Mammary epithelial cell (primary cell): ENCODE measurements at regions not wholly inside any gene's neighbourhood (a gene's known extent, or its start where the extent isn't known, plus 50 kb on each side); places are given as distances from the start of the nearest gene placed in this dataset.

ENCODE experiments used
- CTCF ChIP-seq, 2 donors: IDR thresholded peaks in 1 of 2; conservative IDR thresholded peaks in 1 of 2; 2 replicates each; pipeline ENCODE4 v1.5.1; 2011 to 2012; ENCODE audit warnings: inconsistent platforms in 2 of 2, low read length in 2 of 2, mild to moderate bottlenecking in 2 of 2, control low read depth in 1 of 2, low read depth in 1 of 2; ENCODE audit not compliant: insufficient read depth in 1 of 2; ENCODE audit errors: extremely low read depth in 1 of 2
- EZH2 ChIP-seq: IDR thresholded peaks from 2 replicates; pipeline ENCODE4 v1.6.1; 2012; ENCODE audit warnings: low read length, inconsistent platforms, borderline replicate concordance

DNA sequence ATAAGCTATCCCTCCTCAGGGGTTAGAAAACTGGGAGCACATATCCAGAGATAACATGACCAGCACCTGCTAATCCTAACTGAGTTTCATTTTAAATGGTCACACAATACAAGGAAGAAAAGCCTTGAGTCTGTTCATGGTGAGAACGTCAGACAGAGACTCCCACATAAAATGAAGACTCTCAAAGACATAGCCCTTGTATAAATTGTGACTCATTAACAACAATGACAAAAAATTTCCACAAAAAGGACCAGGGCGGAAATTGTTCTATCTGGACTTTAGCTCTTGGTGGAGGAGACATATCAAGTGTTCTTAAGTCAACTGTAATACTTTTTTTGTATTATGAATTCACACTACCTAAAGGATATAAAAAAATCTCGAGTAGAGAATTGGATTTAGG is 313.7 kb upstream of the DCN start:
- TF ChIP-seq EZH2 (no peak), CTCF (conservative IDR thresholded peaks at IDR 0.05 in 1 of 2, IDR thresholded peaks at IDR 0.05 in 1 of 2; ENCODE audit: extremely low read depth in 1 of 2, insufficient read depth in 1 of 2, low read depth in 1 of 2, low read length in 2 of 2) (no peak)
